Panc1 (cell line): ENCODE measurements at regions not wholly inside any gene's neighbourhood (a gene's known extent, or its start where the extent isn't known, plus 50 kb on each side); places are given as distances from the start of the nearest gene placed in this dataset.

Experiments used
- CTCF ChIP-seq: fragments of 450-650 bp; IDR thresholded peaks from 2 replicates; pipeline ENCODE4 v1.5.1; 2017; ENCODE audit warnings: mild to moderate bottlenecking
- POLR2AphosphoS5 ChIP-seq: IDR thresholded peaks from 2 replicates; pipeline ENCODE4 v1.6.1; 2012; ENCODE audit warnings: mild to moderate bottlenecking, low read depth, low read length, moderate library complexity
- REST ChIP-seq, 2 experiments: IDR thresholded peaks; 2 replicates each; pipeline ENCODE4 v1.6.1; 2011 to 2012; ENCODE audit warnings: low read depth in 2 of 2, control low read depth in 1 of 2, low read length in 1 of 2, mild to moderate bottlenecking in 1 of 2, moderate library complexity in 1 of 2; ENCODE audit not compliant: insufficient read depth in 1 of 2
- SIN3A ChIP-seq: IDR thresholded peaks from 2 replicates; pipeline ENCODE4 v1.6.1; 2012; ENCODE audit warnings: low read depth, mild to moderate bottlenecking, low read length, moderate library complexity, borderline replicate concordance; ENCODE audit not compliant: insufficient read depth
- TCF7L2 ChIP-seq: IDR thresholded peaks from 2 replicates; pipeline ENCODE4 v1.6.1; 2011; ENCODE audit warnings: mild to moderate bottlenecking, low read depth, low read length, inconsistent platforms

DNA sequence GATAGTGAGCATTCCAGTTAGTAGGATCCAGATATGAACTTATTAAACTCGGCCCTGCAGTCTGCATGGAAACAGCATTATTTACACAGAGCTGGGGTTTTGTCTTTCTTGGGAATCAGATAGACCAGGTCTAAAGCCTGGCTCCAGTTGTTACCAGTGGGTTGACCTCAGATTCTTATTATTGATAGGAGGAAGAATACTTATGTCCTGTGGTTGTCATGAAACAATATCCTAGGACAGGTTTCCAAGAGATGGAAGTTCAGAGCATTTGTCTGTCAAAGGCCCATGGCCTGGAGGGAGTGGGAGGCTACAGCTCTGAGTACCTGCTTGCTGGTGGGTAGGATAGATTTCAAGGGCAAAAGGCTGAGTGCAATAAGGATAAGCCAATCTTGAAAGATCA is 129.2 kb downstream of the BOD1 start:
- TF ChIP-seq CTCF, result no peak
- no peak for TF ChIP-seq POLR2AphosphoS5
- TF ChIP-seq SIN3A, result no peak
- no peak for TF ChIP-seq REST (IDR thresholded peaks at IDR 0.05; ENCODE audit: insufficient read depth in 1 of 2, low read depth in 2 of 2, low read length in 1 of 2)
- TF ChIP-seq TCF7L2, result no peak
